OCI-LY7 (cell line): ENCODE measurements at regions not wholly inside any gene's neighbourhood (a gene's known extent, or its start where the extent isn't known, plus 50 kb on each side); places are given as distances from the start of the nearest gene placed in this dataset.

Experiments
- CTCF ChIP-seq: fragments of 200-600 bp; sonication (generic); conservative IDR thresholded peaks from 2 replicates; pipeline ENCODE4 v1.5.1; 2014; ENCODE audit warnings: mild to moderate bottlenecking, antibody characterized with exemption, low read length, moderate library complexity, mixed read lengths
- EZH2phosphoT487 ChIP-seq: fragments of 200-600 bp; sonication (generic); IDR thresholded peaks from 2 replicates; pipeline ENCODE4 v1.6.1; 2018; ENCODE audit warnings: low read depth, borderline replicate concordance, mild to moderate bottlenecking, mixed run types, antibody characterized with exemption, low read length, moderate library complexity, mixed read lengths

GRCh38 chr2:65737452-65738011 lies 305.1 kb upstream of the SPRED2 start:
- TF ChIP-seq CTCF: no peak
- no peak for TF ChIP-seq EZH2phosphoT487
